Keratinocyte (primary cell): ENCODE measurements at regions not wholly inside any gene's neighbourhood (a gene's known extent, or its start where the extent isn't known, plus 50 kb on each side); places are given as distances from the start of the nearest gene placed in this dataset.

Source experiments
- CTCF ChIP-seq, 3 experiments: IDR thresholded peaks in 1 of 3; conservative IDR thresholded peaks in 1 of 3; optimal IDR thresholded peaks in 1 of 3; 2 replicates in 2 of 3; 3 replicates in 1 of 3; pipeline versions ENCODE3 to v1.5.1; 2011; ENCODE audit warnings: low read length in 3 of 3, mild to moderate bottlenecking in 3 of 3, moderate library complexity in 2 of 3, control low read depth in 1 of 3, inconsistent platforms in 1 of 3; ENCODE audit not compliant: insufficient read depth in 2 of 3; ENCODE audit errors: extremely low read depth in 1 of 3
- EZH2 ChIP-seq: IDR thresholded peaks from one replicate; pipeline ENCODE4 v1.6.1; 2012; ENCODE audit warnings: inconsistent platforms, mild to moderate bottlenecking, low read length, moderate library complexity

GRCh38 chr16:72284042-72284789 lies 112.3 kb upstream of the PMFBP1 start:
- TF ChIP-seq CTCF (optimal IDR thresholded peaks at IDR 0.05 in 1 of 3, IDR thresholded peaks at IDR 0.05 in 1 of 3, conservative IDR thresholded peaks at IDR 0.05 in 1 of 3; ENCODE audit: extremely low read depth in 1 of 3, insufficient read depth in 2 of 3, low read length in 3 of 3), result no peak
- no peak for TF ChIP-seq EZH2
